Activated naive CD8-positive, alpha-beta T cell treated with anti-CD3 and anti-CD28 coated beads, Interleukin-2, amount 10 ng/mL, durations not matched to agents 7 days and 5 days (primary cell): ENCODE measurements at regions not wholly inside any gene's neighbourhood (a gene's known extent, or its start where the extent isn't known, plus 50 kb on each side); places are given as distances from the start of the nearest gene placed in this dataset.

Source experiments
- ATAC-seq: fragments of 150-1000 bp; cut with Tn5 transposase; one replicate; pipeline ENCODE4 v1.10.0; 2021; ENCODE audit warnings: low read depth, moderate library complexity
- POLR2A ChIA-PET: fragments of 350-600 bp; sonication (Branson Sonifier 250); formaldehyde crosslinking; loops from one replicate; lab custom pipeline; 2021; ENCODE audit warnings: antibody characterized with exemption; lab: Charles Lee
- DNase-seq: peaks from one replicate; pipeline ENCODE4 v3.0.0; 2021
- H3K27ac Mint-ChIP-seq: one replicate; pipeline ENCODE4 v1.8.0; 2022; ENCODE audit warnings: mild to moderate bottlenecking, mixed read lengths
- H3K27me3 Mint-ChIP-seq: one replicate; pipeline ENCODE4 v1.8.0; 2022; ENCODE audit warnings: mild to moderate bottlenecking, moderate library complexity, mixed read lengths
- H3K36me3 Mint-ChIP-seq: one replicate; pipeline ENCODE4 v1.8.0; 2021; ENCODE audit warnings: mild to moderate bottlenecking, mixed read lengths
- H3K4me1 Mint-ChIP-seq: one replicate; pipeline ENCODE4 v1.8.0; 2021; ENCODE audit warnings: mixed read lengths
- H3K4me3 Mint-ChIP-seq: one replicate; pipeline ENCODE4 v1.8.0; 2022; ENCODE audit warnings: mild to moderate bottlenecking, moderate library complexity, mixed read lengths
- H3K9me3 Mint-ChIP-seq: one replicate; pipeline ENCODE4 v1.8.0; 2021; ENCODE audit warnings: mixed read lengths

GRCh38 chr3:110744723-110745122 lies 326.9 kb upstream of the NECTIN3 start:
- ATAC-seq: no peak
- POLR2A ChIA-PET: no interaction called here
- no peak overlapping the region for H3K4me3 Mint-ChIP-seq

GRCh38 chr3:110749006-110749405 lies 322.6 kb upstream of the NECTIN3 start:
- DNase-seq (no peak), ATAC-seq (no peak)
- H3K27ac Mint-ChIP-seq: no peak overlapping the region
- no peaks in the 10 kb centered on the region for H3K4me1 Mint-ChIP-seq
- no peak overlapping the region for H3K4me3 Mint-ChIP-seq
- H3K27me3 Mint-ChIP-seq: peaks cover 2% of the 10 kb centered on the region
- no peaks in the 10 kb centered on the region for H3K36me3 Mint-ChIP-seq
- POLR2A ChIA-PET: no interaction called here
- H3K9me3 Mint-ChIP-seq: no peaks in the 10 kb centered on the region

More at GRCh38 chr3:110744723-110745122, 326.9 kb upstream of the NECTIN3 start:
- H3K9me3 Mint-ChIP-seq: no peaks in the 10 kb centered on the region
- H3K4me1 Mint-ChIP-seq: no peaks in the 10 kb centered on the region
- no peak for DNase-seq
- no peaks in the 10 kb centered on the region for H3K36me3 Mint-ChIP-seq
- H3K27ac Mint-ChIP-seq: no peak overlapping the region
- peaks cover 4% of the 10 kb centered on the region for H3K27me3 Mint-ChIP-seq

GRCh38 chr3:110750201-110750600 lies 321.4 kb upstream of the NECTIN3 start:
- no peak for ATAC-seq
- peaks cover 2% of the 10 kb centered on the region for H3K27me3 Mint-ChIP-seq
- POLR2A ChIA-PET: no interaction called here

GRCh38 chr3:110752307-110752706 lies 319.3 kb upstream of the NECTIN3 start:
- Mint-ChIP-seq H3K36me3 (no peaks in the 10 kb centered on the region), H3K9me3 (no peaks in the 10 kb centered on the region)
- no peak for DNase-seq

More at GRCh38 chr3:110750201-110750600, 321.4 kb upstream of the NECTIN3 start:
- Mint-ChIP-seq H3K36me3 (no peaks in the 10 kb centered on the region), H3K4me1 (no peaks in the 10 kb centered on the region), H3K9me3 (no peaks in the 10 kb centered on the region), H3K27ac (no peak overlapping the region), H3K4me3 (no peak overlapping the region)
- no peak for DNase-seq

GRCh38 chr3:110753516-110753915 lies 318.1 kb upstream of the NECTIN3 start:
- Mint-ChIP-seq H3K36me3 (no peaks in the 10 kb centered on the region), H3K4me3 (no peak overlapping the region), H3K27me3 (peaks cover 2% of the 10 kb centered on the region), H3K27ac (no peak overlapping the region), H3K4me1 (no peaks in the 10 kb centered on the region), H3K9me3 (no peaks in the 10 kb centered on the region)
- POLR2A ChIA-PET: no interaction called here
- DNase-seq: no peak
- ATAC-seq: no peak

More at GRCh38 chr3:110752307-110752706, 319.3 kb upstream of the NECTIN3 start:
- H3K27me3 Mint-ChIP-seq: peaks cover 2% of the 10 kb centered on the region
- H3K4me1 Mint-ChIP-seq: no peaks in the 10 kb centered on the region
- H3K27ac Mint-ChIP-seq: no peak overlapping the region
- H3K4me3 Mint-ChIP-seq: no peak overlapping the region
- POLR2A ChIA-PET: no interaction called here
- no peak for ATAC-seq

GRCh38 chr3:110754212-110754916 lies 317.3 kb upstream of the NECTIN3 start:
- no peaks in the 10 kb centered on the region for H3K36me3 Mint-ChIP-seq
- ATAC-seq (no peak), DNase-seq (no peak)
- H3K9me3 Mint-ChIP-seq: no peaks in the 10 kb centered on the region
- no peaks in the 10 kb centered on the region for H3K4me1 Mint-ChIP-seq
- peaks cover 2% of the 10 kb centered on the region for H3K27me3 Mint-ChIP-seq
- no peak overlapping the region for H3K27ac Mint-ChIP-seq
- no peak overlapping the region for H3K4me3 Mint-ChIP-seq
- POLR2A ChIA-PET: no interaction called here

GRCh38 chr3:110755345-110755744 lies 316.3 kb upstream of the NECTIN3 start:
- ATAC-seq (no peak), DNase-seq (no peak)
- H3K27me3 Mint-ChIP-seq: peaks cover 2% of the 10 kb centered on the region
- H3K9me3 Mint-ChIP-seq: no peaks in the 10 kb centered on the region
- no peak overlapping the region for H3K27ac Mint-ChIP-seq
- no peaks in the 10 kb centered on the region for H3K4me1 Mint-ChIP-seq
- no peak overlapping the region for H3K4me3 Mint-ChIP-seq
- no peaks in the 10 kb centered on the region for H3K36me3 Mint-ChIP-seq
- POLR2A ChIA-PET: no interaction called here

- ATAC-seq: no peak
- no peaks in the 10 kb centered on the region for H3K4me1 Mint-ChIP-seq
- peaks cover 2% of the 10 kb centered on the region for H3K27me3 Mint-ChIP-seq
- H3K36me3 Mint-ChIP-seq: no peaks in the 10 kb centered on the region
- no peak overlapping the region for H3K27ac Mint-ChIP-seq
- no peak for DNase-seq
- H3K9me3 Mint-ChIP-seq: no peaks in the 10 kb centered on the region
- no peak overlapping the region for H3K4me3 Mint-ChIP-seq
- POLR2A ChIA-PET: no interaction called here
Measured at GRCh38 chr3:110756705-110757104, 314.9 kb upstream of the NECTIN3 start.

- Mint-ChIP-seq H3K4me1 (no peaks in the 10 kb centered on the region), H3K36me3 (no peaks in the 10 kb centered on the region), H3K27ac (no peak overlapping the region), H3K9me3 (no peaks in the 10 kb centered on the region), H3K27me3 (peaks cover 4% of the 10 kb centered on the region), H3K4me3 (no peak overlapping the region)
- POLR2A ChIA-PET: no interaction called here
- no peak for ATAC-seq
- no peak for DNase-seq
Measured at GRCh38 chr3:110758208-110758607, 313.4 kb upstream of the NECTIN3 start.

GRCh38 chr3:110767156-110767555 lies 304.5 kb upstream of the NECTIN3 start:
- Mint-ChIP-seq H3K27me3 (peaks cover 4% of the 10 kb centered on the region), H3K4me3 (no peak overlapping the region), H3K4me1 (peaks cover 1% of the 10 kb centered on the region), H3K27ac (no peak overlapping the region), H3K9me3 (no peaks in the 10 kb centered on the region), H3K36me3 (no peaks in the 10 kb centered on the region)
- no peak for ATAC-seq
- POLR2A ChIA-PET: no interaction called here
- no peak for DNase-seq

GRCh38 chr3:110767838-110768237 lies 303.8 kb upstream of the NECTIN3 start:
- POLR2A ChIA-PET: no interaction called here
- H3K36me3 Mint-ChIP-seq: no peaks in the 10 kb centered on the region
- no peak for ATAC-seq

GRCh38 chr3:110773413-110773954 lies 298.1 kb upstream of the NECTIN3 start:
- no peaks in the 10 kb centered on the region for H3K27me3 Mint-ChIP-seq
- H3K4me3 Mint-ChIP-seq: no peak overlapping the region
- H3K27ac Mint-ChIP-seq: no peak overlapping the region
- POLR2A ChIA-PET: no interaction called here
- ATAC-seq (no peak), DNase-seq (no peak)
- H3K9me3 Mint-ChIP-seq: no peaks in the 10 kb centered on the region
- H3K4me1 Mint-ChIP-seq: no peaks in the 10 kb centered on the region
- H3K36me3 Mint-ChIP-seq: no peaks in the 10 kb centered on the region

More at GRCh38 chr3:110767838-110768237, 303.8 kb upstream of the NECTIN3 start:
- DNase-seq: no peak
- Mint-ChIP-seq H3K9me3 (no peaks in the 10 kb centered on the region), H3K27ac (no peak overlapping the region), H3K4me1 (peaks cover 1% of the 10 kb centered on the region), H3K27me3 (peaks cover 2% of the 10 kb centered on the region), H3K4me3 (no peak overlapping the region)

- Mint-ChIP-seq H3K27me3 (no peaks in the 10 kb centered on the region), H3K4me3 (no peak overlapping the region), H3K27ac (no peak overlapping the region), H3K36me3 (no peaks in the 10 kb centered on the region), H3K9me3 (no peaks in the 10 kb centered on the region), H3K4me1 (no peaks in the 10 kb centered on the region)
- POLR2A ChIA-PET: no interaction called here
- DNase-seq (no peak), ATAC-seq (no peak)
Measured at GRCh38 chr3:110774496-110775265, 296.9 kb upstream of the NECTIN3 start.

- ATAC-seq (no peak), DNase-seq (no peak)
- POLR2A ChIA-PET: no interaction called here
- Mint-ChIP-seq H3K4me3 (no peak overlapping the region), H3K4me1 (no peaks in the 10 kb centered on the region), H3K9me3 (peaks cover 2% of the 10 kb centered on the region), H3K36me3 (no peaks in the 10 kb centered on the region), H3K27ac (no peak overlapping the region), H3K27me3 (no peaks in the 10 kb centered on the region)
Measured at GRCh38 chr3:110779581-110779980, 292.0 kb upstream of the NECTIN3 start.
